GM18861 (cell line): ENCODE measurements at regions not wholly inside any gene's neighbourhood (a gene's known extent, or its start where the extent isn't known, plus 50 kb on each side); places are given as distances from the start of the nearest gene placed in this dataset.

ENCODE experiments used
- ATAC-seq: cut with Tn5 transposase; IDR thresholded peaks from one replicate; pipeline ENCODE4 v1.9.1; 2021; ENCODE audit not compliant: unreplicated experiment

- ATAC-seq: no peak
These were observed 436.0 kb upstream of the ARGLU1 start for GRCh38 chr13:107003911-107004310.

- no peak for ATAC-seq
These were observed 430.7 kb upstream of the ARGLU1 start for GRCh38 chr13:106998664-106999063.

DNA sequence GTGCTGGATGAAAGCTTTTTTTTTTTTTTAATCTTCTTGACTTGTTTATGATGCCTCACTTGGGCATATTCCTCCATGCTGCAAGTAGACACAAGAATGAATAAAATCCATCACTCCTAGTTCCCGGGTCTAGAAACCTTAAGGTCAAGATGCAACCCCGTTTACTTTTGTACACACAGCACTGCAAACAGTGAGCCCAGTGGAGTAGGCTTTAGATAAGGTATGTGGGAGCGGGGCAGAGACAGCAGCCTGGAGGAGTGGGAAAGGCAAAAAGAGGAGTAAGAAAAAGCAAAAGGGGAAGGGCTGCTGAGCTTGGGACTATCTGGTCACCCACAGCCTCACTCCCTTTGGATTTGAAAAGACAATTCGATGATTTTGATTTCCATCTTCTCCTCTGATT is 429.8 kb upstream of the ARGLU1 start:
- ATAC-seq: no peak

DNA sequence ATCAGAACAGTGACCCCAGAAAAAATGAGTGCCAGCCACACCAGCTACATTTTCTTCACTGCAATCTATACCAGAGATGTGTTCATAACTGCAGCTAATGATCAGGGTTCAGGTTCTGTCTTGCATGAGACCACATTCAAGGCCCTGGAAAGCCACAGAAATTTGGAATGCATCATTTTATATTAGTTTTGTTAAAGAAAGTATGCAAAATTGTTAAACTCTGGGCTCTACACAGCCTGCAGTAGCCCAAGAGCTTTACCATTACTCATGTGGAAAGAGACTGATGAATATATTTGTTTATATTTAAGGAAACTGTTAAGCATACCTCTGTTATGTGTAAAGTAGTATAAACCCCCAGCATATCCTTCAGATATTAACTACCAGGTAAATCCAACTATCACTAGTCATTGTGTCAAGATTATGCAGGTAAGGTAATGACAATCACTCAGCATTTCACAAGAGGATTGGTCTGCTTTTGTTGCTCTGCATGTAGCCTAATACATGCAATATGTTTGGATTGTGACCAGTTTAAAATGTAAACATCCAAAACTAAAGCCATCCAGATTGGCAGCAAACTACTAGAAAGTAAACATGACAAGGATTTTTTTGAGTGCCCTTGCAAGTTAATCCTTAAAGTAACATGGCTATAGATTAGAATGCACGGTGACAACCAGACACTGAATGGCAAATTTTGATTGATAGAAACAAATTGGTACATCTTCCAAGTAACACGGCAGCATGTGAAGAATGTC is 429.1 kb upstream of the ARGLU1 start:
- ATAC-seq: no peak

DNA sequence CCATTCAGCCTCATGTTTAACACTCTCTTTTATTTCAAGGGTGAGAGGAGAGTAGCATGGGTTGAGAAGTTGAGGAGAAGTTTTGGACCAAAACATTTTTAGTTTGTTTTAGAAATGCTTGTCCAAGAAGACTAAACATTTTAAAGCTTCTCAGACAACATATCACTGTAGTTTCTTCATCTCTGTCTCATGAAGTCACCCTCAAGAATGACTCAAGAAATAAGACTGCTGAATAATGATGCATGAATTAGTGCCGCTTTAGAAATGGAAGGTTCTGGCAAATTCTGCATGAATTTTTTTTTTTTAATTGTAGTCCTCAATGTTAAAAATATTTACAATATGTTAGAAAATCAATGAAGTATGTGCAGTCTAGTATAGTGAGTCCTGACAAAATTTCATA is 422.7 kb upstream of the ARGLU1 start:
- ATAC-seq: no peak

DNA sequence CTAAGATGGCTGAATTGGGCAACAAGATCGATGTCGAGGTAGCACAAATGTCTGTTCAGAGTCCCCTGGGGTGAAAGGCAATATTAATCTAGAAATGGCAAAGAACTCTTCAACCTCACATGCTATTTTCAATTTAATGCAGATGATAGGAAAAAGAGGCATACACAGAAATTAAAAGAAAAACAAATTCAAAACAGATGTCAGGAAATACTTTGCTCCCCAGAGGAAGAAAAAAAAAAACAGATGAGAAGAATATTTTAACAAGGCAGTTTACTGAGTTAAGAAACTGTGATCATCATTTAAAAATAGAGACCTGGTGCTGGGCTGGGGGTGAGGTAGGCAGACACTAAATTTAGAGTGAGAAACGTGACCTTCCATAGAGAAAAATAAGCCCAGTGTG is 421.9 kb upstream of the ARGLU1 start:
- no peak for ATAC-seq

DNA sequence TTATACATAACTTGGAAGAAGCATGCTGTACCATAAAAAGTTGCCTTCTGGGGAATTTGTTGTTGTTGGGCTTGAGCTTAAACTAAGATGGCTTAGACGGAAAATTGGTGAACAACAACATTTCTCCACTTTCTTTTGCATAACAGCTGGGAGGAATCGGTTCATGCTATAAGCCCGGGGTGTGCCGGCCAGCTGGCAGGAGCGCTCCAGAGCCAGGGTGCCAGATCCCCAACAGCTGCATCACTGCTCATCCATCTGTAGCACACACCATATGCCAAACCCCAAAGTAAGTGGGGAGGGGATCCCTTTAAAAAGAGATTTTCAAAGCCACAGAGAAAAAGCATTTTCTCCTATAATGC is 419.5 kb upstream of the ARGLU1 start:
- no peak for ATAC-seq

DNA sequence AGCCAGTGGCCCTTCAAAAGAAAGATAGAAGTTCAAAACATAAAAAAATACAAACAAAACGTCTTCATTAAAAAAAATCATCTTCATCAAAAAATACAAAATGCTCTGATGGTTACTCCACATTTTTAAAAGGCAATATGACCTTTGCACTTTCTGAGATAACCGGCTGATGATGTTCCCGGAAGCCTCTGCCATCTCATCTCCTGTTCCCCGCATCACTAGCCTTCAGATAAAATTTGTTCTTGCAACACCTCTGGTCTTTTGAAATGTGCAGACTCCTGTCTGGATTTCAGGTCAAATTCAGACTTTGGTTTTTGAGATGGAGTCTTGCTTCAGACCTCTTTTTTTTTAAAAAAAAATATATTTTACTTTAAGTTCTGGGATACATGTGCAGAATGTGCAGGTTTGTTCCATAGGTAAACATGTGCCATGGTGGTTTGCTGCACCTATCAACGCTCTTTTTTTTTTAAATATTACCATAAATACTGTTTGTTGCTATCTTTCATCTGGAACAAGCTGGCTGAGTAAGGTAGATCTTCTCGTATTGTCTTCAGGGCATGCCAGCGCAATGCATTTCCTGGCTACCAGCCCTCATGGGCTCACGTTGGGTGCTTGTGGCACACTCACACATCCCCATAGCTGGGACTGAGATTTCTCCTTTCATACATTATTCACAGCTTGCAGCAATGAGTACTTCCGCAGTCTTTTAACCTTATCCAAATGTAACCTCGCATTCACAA is 418.9 kb upstream of the ARGLU1 start:
- no peak for ATAC-seq

DNA sequence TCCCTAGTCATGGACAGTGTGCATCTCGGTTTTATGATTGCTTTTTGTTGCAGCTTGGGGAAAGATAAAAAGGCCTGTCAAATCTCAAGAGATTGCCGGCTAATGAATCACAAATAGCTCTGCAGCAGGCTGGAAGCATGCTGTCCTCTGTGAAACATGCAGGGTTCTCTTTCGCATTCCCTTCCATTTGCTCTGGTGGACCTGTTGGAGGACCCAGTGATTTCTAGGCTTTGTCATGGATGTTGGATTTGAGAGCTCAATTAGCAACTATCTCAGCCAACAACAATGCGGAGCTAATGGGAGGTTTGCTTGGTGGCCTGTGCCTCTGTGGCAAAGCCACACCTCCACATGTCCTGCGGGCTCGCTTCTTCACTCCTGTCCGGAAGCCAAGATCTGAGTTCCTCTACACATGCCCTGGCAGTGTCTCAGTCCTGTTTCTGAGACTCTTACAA is 418.1 kb upstream of the ARGLU1 start:
- no peak for ATAC-seq

DNA sequence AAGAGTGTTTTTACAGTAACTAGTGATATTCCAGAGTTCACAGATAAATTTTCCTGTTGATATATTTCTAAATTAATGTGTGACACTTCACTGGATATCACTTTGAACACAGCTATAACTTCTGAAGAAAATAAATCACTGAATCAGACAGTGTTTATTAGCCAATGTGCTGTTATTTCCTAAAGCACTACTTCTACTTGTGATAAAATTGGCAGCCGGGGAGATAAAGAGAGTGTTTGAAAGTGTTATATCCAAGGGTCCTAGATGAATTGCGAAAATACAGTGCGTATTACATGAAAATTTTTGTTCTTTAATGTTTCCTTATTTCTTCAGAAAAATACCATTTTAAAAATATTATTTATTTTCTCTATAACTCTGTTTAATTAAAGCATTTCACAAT is 417.5 kb upstream of the ARGLU1 start:
- ATAC-seq: no peak

DNA sequence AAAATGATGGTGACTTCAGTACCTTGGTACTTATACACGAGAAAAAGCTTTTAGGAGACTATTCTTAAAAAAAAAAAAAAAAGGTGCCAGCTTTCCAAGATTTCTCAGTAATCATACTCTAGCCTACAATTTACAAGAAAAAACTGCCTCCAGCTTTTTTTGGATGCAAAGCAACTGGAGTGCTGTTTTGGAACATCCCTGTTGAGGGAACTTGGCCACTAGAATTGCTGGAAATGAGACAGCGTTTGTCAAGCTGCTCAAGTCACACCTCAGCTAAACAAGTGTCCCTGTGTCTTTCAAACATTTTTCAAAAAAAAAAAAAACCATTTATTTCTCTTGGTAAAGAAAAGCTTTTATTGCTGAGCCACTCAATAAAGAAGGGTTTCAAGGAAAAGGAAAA is 413.1 kb upstream of the ARGLU1 start:
- ATAC-seq: no peak

GRCh38 chr13:106967391-106967790 is 399.5 kb upstream of the ARGLU1 start:
- no peak for ATAC-seq

DNA sequence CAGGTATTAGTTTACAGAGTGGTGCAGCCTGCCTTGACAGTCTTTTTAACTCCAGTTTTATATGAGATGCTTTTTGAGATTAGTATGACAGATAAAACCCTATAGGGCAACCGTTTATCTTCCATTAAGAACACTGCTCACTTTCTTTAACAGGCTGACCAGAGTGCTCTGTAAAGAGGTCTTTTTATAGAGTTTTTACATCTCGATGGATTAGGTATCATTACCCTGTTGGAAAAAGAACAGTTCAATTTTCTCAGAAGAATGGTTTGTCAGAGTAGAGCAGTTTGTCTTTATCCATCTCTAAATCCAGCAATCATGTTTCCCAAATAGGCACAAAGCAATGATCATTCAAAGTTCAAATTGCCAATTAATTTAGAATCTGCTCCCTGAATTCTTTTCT is 395.2 kb upstream of the ARGLU1 start:
- no peak for ATAC-seq

- ATAC-seq: no peak
These were observed 393.7 kb upstream of the ARGLU1 start for GRCh38 chr13:106961651-106962050.

DNA sequence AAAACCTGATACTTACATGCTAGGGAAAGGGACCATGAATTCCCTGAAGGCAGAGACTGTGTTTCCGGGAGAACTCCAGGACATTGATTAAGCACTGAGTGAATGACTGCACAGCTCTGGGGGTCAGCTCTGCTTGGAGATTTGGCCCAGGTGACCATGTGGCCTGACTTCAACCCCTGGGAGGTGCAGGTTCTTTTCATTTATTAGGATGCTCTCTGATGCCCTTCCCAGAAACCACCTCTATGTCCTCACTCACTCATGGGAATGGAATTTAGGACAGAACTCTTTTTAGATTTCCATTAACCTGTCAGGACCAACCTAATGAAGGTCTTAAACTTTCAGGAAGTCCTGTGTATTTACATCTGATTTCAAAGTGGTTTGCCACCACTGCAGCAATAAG is 393.3 kb upstream of the ARGLU1 start:
- no peak for ATAC-seq

DNA sequence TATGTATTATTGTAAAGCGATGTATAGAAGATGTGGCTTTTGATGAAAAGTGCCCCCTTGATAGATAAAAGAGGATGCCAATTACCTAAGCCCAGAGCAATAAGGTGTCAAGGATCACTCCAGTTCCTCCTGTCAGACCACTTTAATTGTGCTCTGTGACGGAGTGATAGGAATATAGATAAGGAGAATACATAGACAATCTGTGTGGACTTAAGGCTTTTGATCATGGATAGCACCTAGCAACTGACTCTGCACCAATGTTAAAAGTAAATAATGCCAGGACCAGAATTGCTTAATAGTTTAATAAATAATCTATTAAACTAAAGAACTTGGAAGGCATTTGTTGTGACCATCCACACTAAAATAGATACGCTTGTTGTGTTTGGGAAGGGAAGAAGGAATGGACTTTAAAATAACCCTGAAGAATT is 390.7 kb upstream of the ARGLU1 start:
- no peak for ATAC-seq

- no peak for ATAC-seq
These were observed 374.6 kb upstream of the ARGLU1 start for GRCh38 chr13:106942563-106942962.

GRCh38 chr13:106941779-106942178 is 373.8 kb upstream of the ARGLU1 start:
- no peak for ATAC-seq

- no peak for ATAC-seq
These were observed 359.5 kb upstream of the ARGLU1 start for GRCh38 chr13:106927421-106927820.

- no peak for ATAC-seq
These were observed 354.4 kb upstream of the ARGLU1 start for GRCh38 chr13:106922384-106922783.

- no peak for ATAC-seq
These were observed 351.7 kb upstream of the ARGLU1 start for GRCh38 chr13:106919638-106920037.

DNA sequence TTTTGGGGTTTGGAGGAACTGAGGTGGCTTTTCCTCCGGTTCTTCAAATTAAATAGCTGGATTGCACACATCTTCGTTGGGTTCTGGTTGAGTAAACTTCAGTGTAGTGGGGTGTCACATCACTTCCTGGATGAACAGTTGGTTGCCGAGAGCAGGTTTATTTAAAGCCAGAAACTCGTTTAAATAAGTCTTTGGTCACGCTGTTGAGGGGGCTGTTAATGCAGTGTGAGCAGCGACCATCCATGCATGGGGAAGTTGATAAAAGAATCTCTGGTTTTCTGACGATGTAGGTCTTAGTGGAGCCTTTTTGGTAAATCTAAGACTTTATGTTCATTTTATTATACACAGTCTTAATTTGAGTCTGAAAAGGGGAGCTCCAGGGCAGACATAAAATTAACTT is 351.2 kb upstream of the ARGLU1 start:
- peak; percentile 60 for ATAC-seq

GRCh38 chr13:106918557-106918860 is 350.6 kb upstream of the ARGLU1 start:
- ATAC-seq: no peak
